ENCODE measurements at regions not wholly inside any gene's neighbourhood (a gene's known extent, or its start where the extent isn't known, plus 50 kb on each side); places are given as distances from the start of the nearest gene placed in this dataset.

- Histone ChIP-seq H3K56ac (ENCODE audit: extremely low read depth, insufficient read depth, low read length) (no peak overlapping the region), H4K20me1 (ENCODE audit: insufficient read depth, low read length) (no peaks in the 10 kb centered on the region), H3K79me1 (ENCODE audit: low read depth in 1 of 2, low read length in 2 of 2) (no peaks in the 10 kb centered on the region), H2AK5ac (ENCODE audit: low read depth, low read length) (no peak overlapping the region), H3K4ac (ENCODE audit: low read depth, low read length) (no peak overlapping the region), H3K27ac (ENCODE audit: insufficient read depth, low read length) (no peak overlapping the region), H3K9me3 (ENCODE audit: control insufficient read depth, insufficient read depth, low read length) (no peaks in the 10 kb centered on the region), H3K18ac (ENCODE audit: low read depth, low read length) (no peak overlapping the region), H2AK9ac (replicated peaks; ENCODE audit: low read depth, low read length, poor library complexity) (no peak overlapping the region), H4K5ac (ENCODE audit: low read depth, low read length) (no peak overlapping the region), H3K4me2 (ENCODE audit: low read depth, low read length) (no peak overlapping the region), H3K4me1 (ENCODE audit: control insufficient read depth, insufficient read depth, low read length) (no peaks in the 10 kb centered on the region), H3K9ac (ENCODE audit: low read depth, low read length) (no peak overlapping the region), H3K14ac (replicated peaks; ENCODE audit: low read depth, low read length) (no peak overlapping the region), H3K4me3 (ENCODE audit: insufficient read depth, low read depth, low read length) (no peak overlapping the region), H2BK15ac (ENCODE audit: low read depth, low read length) (no peak overlapping the region), H2BK5ac (ENCODE audit: low read depth, low read length, poor library complexity, severe bottlenecking) (no peak overlapping the region), H3K27me3 (ENCODE audit: control insufficient read depth, insufficient read depth, low read length) (no peaks in the 10 kb centered on the region), H3K9me1 (ENCODE audit: insufficient read depth, low read length) (no peaks in the 10 kb centered on the region), H3K23ac (ENCODE audit: low read depth, low read length) (no peak overlapping the region), H4K91ac (ENCODE audit: insufficient read depth, low read depth, low read length) (no peak overlapping the region), H3K36me3 (ENCODE audit: control insufficient read depth, insufficient read depth, low read length) (no peaks in the 10 kb centered on the region), H2BK120ac (ENCODE audit: low read depth, low read length) (no peak overlapping the region), H2BK20ac (ENCODE audit: low read depth, low read length) (no peak overlapping the region), H2AFZ (replicated peaks; ENCODE audit: low read length, poor library complexity) (no peak overlapping the region), H4K8ac (ENCODE audit: low read depth in 2 of 2, low read length in 2 of 2) (no peak overlapping the region)
- dilution Hi-C loops (cut with HindIII; ENCODE audit: low sequenced_read_pairs, unreplicated experiment) (no loop called here), in situ Hi-C loops (cut with MboI; ENCODE audit: low sequenced_read_pairs) (no loop called here), intact Hi-C loops (cut with micrococcal nuclease) (no loop called here)
- DNase-seq (no peak), ATAC-seq (ENCODE audit: low read depth) (no peak)
- WGBS, 2 experiments (ENCODE audit: extremely low coverage in 2 of 2, insufficient read length in 1 of 2) = no CpG with 5 or more reads among the region's 1 CpG
- ChIA-PET POLR2A (ENCODE audit: unreplicated experiment) (no interaction called here), CTCF (no interaction called here)
- BruUV-seq (replicated peaks) = no TSS peak
- TF ChIP-seq CHD1 (IDR thresholded peaks at IDR 0.05; ENCODE audit: low read depth, low read length) = no peak
- no peak for TF ChIP-seq POLR2A (IDR thresholded peaks at IDR 0.05; ENCODE audit: low read depth, low read length)
- TF ChIP-seq MAFK (IDR thresholded peaks at IDR 0.05; ENCODE audit: low read depth, low read length) = no peak
- no peak for TF ChIP-seq CEBPB (IDR thresholded peaks at IDR 0.05; ENCODE audit: low read depth, low read length)
- no peak for TF ChIP-seq ELK1 (IDR thresholded peaks at IDR 0.05; ENCODE audit: borderline replicate concordance, low read depth, low read length)
These were observed 581.0 kb upstream of the MIR17HG start for GRCh38 chr13:90766386-90766902.

Data from IMR-90 (cell line).